Hepatocyte (in vitro differentiated cells): ENCODE measurements at regions not wholly inside any gene's neighbourhood (a gene's known extent, or its start where the extent isn't known, plus 50 kb on each side); places are given as distances from the start of the nearest gene placed in this dataset.
"Not testable (repeated sequence)": the region's sequence is repeated elsewhere in the genome, so short reads cannot be mapped to it uniquely, and the experiment has no call there.

Experiments
- DNase-seq: peaks from one replicate; pipeline ENCODE4 v3.0.0-alpha.2; 2016; ENCODE audit warnings: low spot score
- H2AFZ ChIP-seq: fragments of 200-600 bp; sonication (generic); 2 replicates; pipeline ENCODE4 v1.6.0; 2016; ENCODE audit warnings: antibody characterized with exemption, mild to moderate bottlenecking
- H3K27ac ChIP-seq: fragments of 200-600 bp; sonication (generic); 2 replicates; pipeline ENCODE4 v1.5.1; 2016; ENCODE audit warnings: mild to moderate bottlenecking
- H3K27me3 ChIP-seq: fragments of 200-600 bp; sonication (generic); 2 replicates; pipeline ENCODE4 v1.6.1; 2016
- H3K36me3 ChIP-seq: fragments of 200-600 bp; sonication (generic); replicated peaks from 2 replicates; pipeline ENCODE4 v1.5.1; 2016; ENCODE audit warnings: low read depth; ENCODE audit not compliant: insufficient read depth
- H3K4me1 ChIP-seq: fragments of 200-600 bp; sonication (generic); 2 replicates; pipeline ENCODE4 v1.5.1; 2016; ENCODE audit warnings: mild to moderate bottlenecking, moderate library complexity; ENCODE audit not compliant: insufficient read depth
- H3K4me2 ChIP-seq: fragments of 200-600 bp; sonication (generic); 2 replicates; pipeline ENCODE4 v1.6.0; 2016
- H3K4me3 ChIP-seq: fragments of 200-600 bp; sonication (generic); 2 replicates; pipeline ENCODE4 v1.5.1; 2016; ENCODE audit warnings: mild to moderate bottlenecking
- H3K79me2 ChIP-seq: fragments of 200-600 bp; sonication (generic); 2 replicates; pipeline ENCODE4 v1.6.0; 2017; ENCODE audit warnings: mild to moderate bottlenecking
- H3K9me2 ChIP-seq: fragments of 200-600 bp; sonication (generic); replicated peaks from 2 replicates; pipeline ENCODE4 v1.6.0; 2017; ENCODE audit warnings: mild to moderate bottlenecking; ENCODE audit not compliant: insufficient read depth
- H3K9me3 ChIP-seq: fragments of 200-600 bp; sonication (generic); 2 replicates; pipeline ENCODE4 v1.5.1; 2016; ENCODE audit warnings: low read depth, mild to moderate bottlenecking
- H4K20me1 ChIP-seq: fragments of 200-600 bp; sonication (generic); 2 replicates; pipeline ENCODE4 v1.6.0; 2016; ENCODE audit warnings: mild to moderate bottlenecking; ENCODE audit not compliant: insufficient read depth, poor library complexity, severe bottlenecking
- EZH2 ChIP-seq: fragments of 200-600 bp; sonication (generic); IDR thresholded peaks from 2 replicates; pipeline ENCODE4 v1.6.1; 2016; ENCODE audit warnings: antibody characterized with exemption, mild to moderate bottlenecking, borderline replicate concordance
- EZH2phosphoT487 ChIP-seq: fragments of 200-600 bp; sonication (generic); IDR thresholded peaks from one replicate; pipeline ENCODE4 v1.6.1; 2018; ENCODE audit warnings: antibody characterized with exemption, mild to moderate bottlenecking, low read depth, moderate library complexity; ENCODE audit not compliant: unreplicated experiment, severe bottlenecking
- WGBS: methylation state at CpG from one replicate; pipeline ENCODE4 v1.1.6; 2016; ENCODE audit warnings: low lambda C conversion rate; ENCODE audit errors: missing lambda C conversion rate; 5-methylcytosine and 5-hydroxymethylcytosine counted together
- TF ChIP-seq, protein P1 (sequence below): fragments of 200-600 bp; sonication (generic); IDR thresholded peaks from 2 replicates; pipeline ENCODE4 v1.5.1; 2016; ENCODE audit warnings: antibody characterized with exemption, mild to moderate bottlenecking; ENCODE audit not compliant: poor library complexity

GRCh38 chr15:24292837-24293236, 382.7 kb upstream of the NPAP1 start:
- no peaks in the 10 kb centered on the region for H3K9me2 ChIP-seq
- H3K27me3 ChIP-seq = no peaks in the 10 kb centered on the region
- no peak overlapping the region for H3K4me2 ChIP-seq
- no peaks in the 10 kb centered on the region for H4K20me1 ChIP-seq
- H3K27ac ChIP-seq = no peak overlapping the region
- WGBS = 38% methylated on average over 2 of the region's 2 CpGs
- no peaks in the 10 kb centered on the region for H3K79me2 ChIP-seq
- H3K9me3 ChIP-seq = no peaks in the 10 kb centered on the region
- no peak overlapping the region for H3K4me3 ChIP-seq
- H3K4me1 ChIP-seq = no peaks in the 10 kb centered on the region
- TF ChIP-seq, protein P1, sequence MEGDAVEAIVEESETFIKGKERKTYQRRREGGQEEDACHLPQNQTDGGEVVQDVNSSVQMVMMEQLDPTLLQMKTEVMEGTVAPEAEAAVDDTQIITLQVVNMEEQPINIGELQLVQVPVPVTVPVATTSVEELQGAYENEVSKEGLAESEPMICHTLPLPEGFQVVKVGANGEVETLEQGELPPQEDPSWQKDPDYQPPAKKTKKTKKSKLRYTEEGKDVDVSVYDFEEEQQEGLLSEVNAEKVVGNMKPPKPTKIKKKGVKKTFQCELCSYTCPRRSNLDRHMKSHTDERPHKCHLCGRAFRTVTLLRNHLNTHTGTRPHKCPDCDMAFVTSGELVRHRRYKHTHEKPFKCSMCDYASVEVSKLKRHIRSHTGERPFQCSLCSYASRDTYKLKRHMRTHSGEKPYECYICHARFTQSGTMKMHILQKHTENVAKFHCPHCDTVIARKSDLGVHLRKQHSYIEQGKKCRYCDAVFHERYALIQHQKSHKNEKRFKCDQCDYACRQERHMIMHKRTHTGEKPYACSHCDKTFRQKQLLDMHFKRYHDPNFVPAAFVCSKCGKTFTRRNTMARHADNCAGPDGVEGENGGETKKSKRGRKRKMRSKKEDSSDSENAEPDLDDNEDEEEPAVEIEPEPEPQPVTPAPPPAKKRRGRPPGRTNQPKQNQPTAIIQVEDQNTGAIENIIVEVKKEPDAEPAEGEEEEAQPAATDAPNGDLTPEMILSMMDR = no peak
- TF ChIP-seq EZH2 (no peak), EZH2phosphoT487 (no peak)
- H2AFZ ChIP-seq = no peak overlapping the region
- no peak for DNase-seq
- H3K36me3 ChIP-seq = no peaks in the 10 kb centered on the region

- not testable (repeated sequence) for H3K4me1 ChIP-seq, H2AFZ ChIP-seq, DNase-seq, H4K20me1 ChIP-seq, H3K4me3 ChIP-seq, H3K27me3 ChIP-seq, H3K9me2 ChIP-seq, H3K27ac ChIP-seq, H3K79me2 ChIP-seq, H3K9me3 ChIP-seq, H3K4me2 ChIP-seq, H3K36me3 ChIP-seq
- 54% methylated on average over 8 of the region's 8 CpGs for WGBS
Measured at GRCh38 chr15:24300804-24301368, 374.7 kb upstream of the NPAP1 start.

- not testable (repeated sequence) for H3K4me1 ChIP-seq, H3K79me2 ChIP-seq, H4K20me1 ChIP-seq, H3K9me2 ChIP-seq, H3K4me3 ChIP-seq, H3K27me3 ChIP-seq, H3K4me2 ChIP-seq, H3K9me3 ChIP-seq, H3K36me3 ChIP-seq, H2AFZ ChIP-seq, DNase-seq, H3K27ac ChIP-seq
- WGBS = 89% methylated on average over 1 of the region's 1 CpG
Measured at GRCh38 chr15:24301999-24302398, 373.6 kb upstream of the NPAP1 start.

DNA sequence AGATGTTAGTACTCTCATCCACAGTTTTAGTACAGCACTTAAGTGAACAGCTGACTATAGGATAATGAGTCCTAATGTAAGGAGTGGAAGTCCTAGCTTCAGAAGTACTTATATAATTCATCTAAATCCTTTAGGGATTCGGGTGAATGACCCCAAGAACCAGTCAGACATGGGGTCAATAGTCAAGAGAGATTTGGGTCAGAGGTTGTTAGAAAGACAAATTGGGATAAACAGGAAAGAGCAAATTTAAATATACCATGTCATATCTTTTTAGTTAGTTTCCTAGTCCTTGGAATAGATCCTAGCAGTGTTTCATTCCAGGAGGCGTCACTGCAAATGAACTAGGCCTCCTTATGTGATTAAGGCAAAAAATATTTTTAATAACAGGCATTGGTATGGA, 370.8 kb upstream of the NPAP1 start:
- H3K27me3 ChIP-seq, H3K27ac ChIP-seq, H3K79me2 ChIP-seq, H3K4me3 ChIP-seq, H3K9me3 ChIP-seq, H3K4me2 ChIP-seq, DNase-seq, H3K4me1 ChIP-seq, H4K20me1 ChIP-seq, H3K9me2 ChIP-seq, H2AFZ ChIP-seq, H3K36me3 ChIP-seq: not testable (repeated sequence)
- WGBS = 55% methylated on average over 2 of the region's 2 CpGs

DNA sequence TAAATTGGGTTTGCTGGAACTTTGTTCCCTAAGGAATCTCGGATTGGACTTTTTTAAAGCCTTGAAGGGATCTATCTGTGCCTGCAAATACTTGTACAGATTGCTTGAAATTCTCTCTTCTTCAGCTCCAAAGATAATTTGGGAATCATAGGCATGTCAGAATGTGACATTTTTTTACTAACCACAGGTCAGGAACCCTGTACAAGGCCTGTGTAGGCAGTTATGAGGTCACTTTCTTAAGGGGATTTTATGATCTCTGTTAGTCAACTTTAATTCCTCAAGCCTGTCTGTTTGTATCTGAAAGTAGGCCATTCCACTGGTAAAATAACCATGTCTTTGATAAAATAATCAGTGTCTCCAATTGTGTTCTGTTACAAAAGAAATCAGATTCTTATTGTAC, 369.9 kb upstream of the NPAP1 start:
- H3K4me2 ChIP-seq, H3K9me3 ChIP-seq, H3K4me3 ChIP-seq, H3K36me3 ChIP-seq, DNase-seq, H2AFZ ChIP-seq, H3K4me1 ChIP-seq, H3K27me3 ChIP-seq, H4K20me1 ChIP-seq, H3K9me2 ChIP-seq, H3K27ac ChIP-seq, H3K79me2 ChIP-seq: not testable (repeated sequence)
- WGBS = 54% methylated on average over 1 of the region's 1 CpG

- not testable (repeated sequence) for H3K4me2 ChIP-seq, DNase-seq
- WGBS = 68% methylated on average over 1 of the region's 1 CpG
Measured at GRCh38 chr15:24309700-24310099, 365.9 kb upstream of the NPAP1 start.

DNA sequence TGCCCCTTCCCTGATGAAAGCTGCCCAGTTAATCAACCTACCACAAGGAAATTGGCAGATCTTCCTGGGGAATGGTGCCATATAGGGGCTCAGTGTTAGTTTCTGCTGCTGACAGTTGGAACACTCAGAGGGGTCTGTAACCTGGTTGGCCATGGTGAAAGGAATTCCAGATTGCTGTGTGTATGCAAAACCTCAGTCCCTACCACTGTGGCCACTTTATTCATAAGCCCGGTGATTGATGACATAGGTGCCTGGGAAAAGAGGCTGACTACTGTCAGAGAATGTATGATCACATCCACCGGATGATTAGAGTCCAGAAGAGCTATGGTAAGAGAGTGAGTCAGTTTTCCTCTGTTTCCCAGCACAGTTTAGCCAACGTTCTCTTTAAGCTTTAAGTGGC, 363.9 kb upstream of the NPAP1 start:
- not testable (repeated sequence) for H3K36me3 ChIP-seq, H3K27ac ChIP-seq, H3K4me1 ChIP-seq, DNase-seq, H2AFZ ChIP-seq, H4K20me1 ChIP-seq, H3K9me2 ChIP-seq, H3K9me3 ChIP-seq, H3K79me2 ChIP-seq, H3K4me3 ChIP-seq, H3K4me2 ChIP-seq, H3K27me3 ChIP-seq
- 69% methylated on average over 3 of the region's 3 CpGs for WGBS

More at GRCh38 chr15:24309700-24310099, 365.9 kb upstream of the NPAP1 start:
- not testable (repeated sequence) for H4K20me1 ChIP-seq, H3K9me2 ChIP-seq, H3K27ac ChIP-seq, H3K9me3 ChIP-seq, H3K4me3 ChIP-seq, H2AFZ ChIP-seq, H3K27me3 ChIP-seq, H3K4me1 ChIP-seq, H3K79me2 ChIP-seq, H3K36me3 ChIP-seq

DNA sequence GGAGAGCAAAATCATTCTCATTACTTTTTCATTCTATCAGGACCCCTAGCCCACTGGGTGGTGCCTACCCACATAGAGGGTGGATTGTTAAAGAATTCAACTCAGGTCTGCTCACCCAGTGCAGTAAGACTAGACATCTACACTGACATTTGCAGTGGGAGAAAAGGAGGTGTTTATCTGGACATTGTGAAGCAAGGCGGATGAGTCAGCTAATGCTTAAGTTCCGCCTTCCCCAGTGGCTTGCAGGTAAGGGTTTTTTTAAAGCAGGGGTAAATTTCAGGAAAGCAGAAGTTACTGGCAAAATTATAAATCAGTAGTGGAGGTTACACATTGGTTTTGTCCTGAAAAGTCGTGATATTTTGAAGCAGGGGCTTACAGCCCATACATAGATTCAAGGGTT, 359.2 kb upstream of the NPAP1 start:
- H3K4me2 ChIP-seq, H3K9me2 ChIP-seq, H3K79me2 ChIP-seq, H3K4me1 ChIP-seq, H3K4me3 ChIP-seq, H2AFZ ChIP-seq, H4K20me1 ChIP-seq, H3K36me3 ChIP-seq, DNase-seq, H3K27me3 ChIP-seq, H3K9me3 ChIP-seq, H3K27ac ChIP-seq: not testable (repeated sequence)
- 56% methylated on average over 3 of the region's 3 CpGs for WGBS
